ENCODE measurements at regions not wholly inside any gene's neighbourhood (a gene's known extent, or its start where the extent isn't known, plus 50 kb on each side); places are given as distances from the start of the nearest gene placed in this dataset.

DNA sequence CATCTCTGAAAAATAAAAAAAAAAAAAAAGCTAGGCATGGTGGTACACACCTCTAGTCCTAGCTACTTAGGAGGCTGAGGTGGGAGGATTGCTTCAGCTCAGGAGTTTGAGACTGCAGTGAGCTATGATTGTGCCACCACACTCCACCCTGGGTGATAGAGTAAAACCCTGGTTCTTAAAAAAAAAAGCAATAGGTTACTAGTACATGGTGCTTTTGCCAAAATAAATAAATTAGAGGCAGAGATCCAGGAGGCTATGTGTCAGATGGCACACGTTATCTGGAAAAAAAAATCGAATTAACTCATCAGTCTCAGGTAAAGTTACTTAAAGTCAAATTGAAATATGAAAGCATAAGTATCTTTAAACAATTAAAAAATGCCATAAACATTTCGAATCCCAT lies 94.3 kb downstream of the VCX3A start:
- no peaks in the 10 kb centered on the region for H4K20me1 ChIP-seq (replicated peaks; ENCODE audit: control insufficient read depth, extremely low read depth, insufficient read depth, low read length)
- no peak overlapping the region for H3K4me2 ChIP-seq (ENCODE audit: insufficient read depth, low read length)
- TF ChIP-seq, protein P1, sequence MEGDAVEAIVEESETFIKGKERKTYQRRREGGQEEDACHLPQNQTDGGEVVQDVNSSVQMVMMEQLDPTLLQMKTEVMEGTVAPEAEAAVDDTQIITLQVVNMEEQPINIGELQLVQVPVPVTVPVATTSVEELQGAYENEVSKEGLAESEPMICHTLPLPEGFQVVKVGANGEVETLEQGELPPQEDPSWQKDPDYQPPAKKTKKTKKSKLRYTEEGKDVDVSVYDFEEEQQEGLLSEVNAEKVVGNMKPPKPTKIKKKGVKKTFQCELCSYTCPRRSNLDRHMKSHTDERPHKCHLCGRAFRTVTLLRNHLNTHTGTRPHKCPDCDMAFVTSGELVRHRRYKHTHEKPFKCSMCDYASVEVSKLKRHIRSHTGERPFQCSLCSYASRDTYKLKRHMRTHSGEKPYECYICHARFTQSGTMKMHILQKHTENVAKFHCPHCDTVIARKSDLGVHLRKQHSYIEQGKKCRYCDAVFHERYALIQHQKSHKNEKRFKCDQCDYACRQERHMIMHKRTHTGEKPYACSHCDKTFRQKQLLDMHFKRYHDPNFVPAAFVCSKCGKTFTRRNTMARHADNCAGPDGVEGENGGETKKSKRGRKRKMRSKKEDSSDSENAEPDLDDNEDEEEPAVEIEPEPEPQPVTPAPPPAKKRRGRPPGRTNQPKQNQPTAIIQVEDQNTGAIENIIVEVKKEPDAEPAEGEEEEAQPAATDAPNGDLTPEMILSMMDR (IDR thresholded peaks at IDR 0.05; ENCODE audit: extremely low read depth in 1 of 2, insufficient read depth in 1 of 2, low read depth in 1 of 2, low read length in 2 of 2) = no peak
- TF ChIP-seq GATA2 (IDR thresholded peaks at IDR 0.05; ENCODE audit: insufficient read depth, insufficient read length, low read depth, low read length) = no peak
- TF ChIP-seq MYC (IDR thresholded peaks at IDR 0.05; ENCODE audit: low read depth, low read length) = no peak
- no peak for TF ChIP-seq MAX (IDR thresholded peaks at IDR 0.05; ENCODE audit: insufficient read depth, insufficient read length)
- TF ChIP-seq JUN (IDR thresholded peaks at IDR 0.05; ENCODE audit: borderline replicate concordance, insufficient read depth, insufficient read length, low read depth) = no peak
- TF ChIP-seq EZH2 (IDR thresholded peaks at IDR 0.05; ENCODE audit: borderline replicate concordance, low read depth, low read length, severe bottlenecking) = no peak
- no peak for TF ChIP-seq POLR2AphosphoS5 (IDR thresholded peaks at IDR 0.05; ENCODE audit: insufficient read depth, low read depth, low read length)
- DNase-seq (ENCODE audit: low read depth, low spot score) = no peak
- H3K9ac ChIP-seq (replicated peaks; ENCODE audit: extremely low read depth, insufficient read depth, low read length) = no peak overlapping the region
- no peak overlapping the region for H2AFZ ChIP-seq (ENCODE audit: low read depth, low read length)
- ChIA-PET POLR2A (no interaction called here), CTCF (no interaction called here)
- no peaks in the 10 kb centered on the region for H3K36me3 ChIP-seq (ENCODE audit: control insufficient read depth in 2 of 2, extremely low read depth in 1 of 2, insufficient read depth in 2 of 2, low read length in 2 of 2)
- no peaks in the 10 kb centered on the region for H3K79me2 ChIP-seq (ENCODE audit: control insufficient read depth, insufficient read depth, low read length)
- dilution Hi-C loops (cut with MboI; ENCODE audit: extremely low pct_ligation_motif_present, low sequenced_read_pairs) (no loop called here), intact Hi-C loops (cut with micrococcal nuclease) (no loop called here)
- FAIRE-seq = no peak
- H3K4me3 ChIP-seq (replicated peaks in 1 of 3; ENCODE audit: insufficient read depth in 1 of 3, low read depth in 1 of 3, low read length in 3 of 3) = no peak overlapping the region
- BruUV-seq (replicated peaks) = no TSS peak
- H3K9me1 ChIP-seq (replicated peaks; ENCODE audit: control insufficient read depth, extremely low read depth, insufficient read depth, low read length) = no peaks in the 10 kb centered on the region
- H3K27ac ChIP-seq (ENCODE audit: insufficient read depth, low read depth, low read length) = no peak overlapping the region
- H3K9me3 ChIP-seq (replicated peaks; ENCODE audit: control insufficient read depth, insufficient read depth, low read length) = peaks cover 2% of the 10 kb centered on the region
- H3K27me3 ChIP-seq (ENCODE audit: control insufficient read depth in 2 of 2, insufficient read depth in 2 of 2, low read length in 2 of 2) = no peaks in the 10 kb centered on the region
- H3K4me1 ChIP-seq (ENCODE audit: control insufficient read depth, extremely low read depth, insufficient read depth, low read length) = no peaks in the 10 kb centered on the region
